Mesendoderm (in vitro differentiated cells): ENCODE measurements at regions not wholly inside any gene's neighbourhood (a gene's known extent, or its start where the extent isn't known, plus 50 kb on each side); places are given as distances from the start of the nearest gene placed in this dataset.

ENCODE experiments used
- DNase-seq: peaks from one replicate; pipeline ENCODE4 v3.0.0; 2013
- H2AK5ac ChIP-seq: 2 replicates; pipeline ENCODE4 v1.6.1; 2013; ENCODE audit warnings: low read length, inconsistent platforms
- H2BK120ac ChIP-seq: 2 replicates; pipeline ENCODE4 v1.6.1; 2013; ENCODE audit warnings: low read depth, mild to moderate bottlenecking, low read length, moderate library complexity, mixed read lengths
- H2BK15ac ChIP-seq: replicated peaks from 2 replicates; pipeline ENCODE4 v1.6.1; 2013; ENCODE audit warnings: low read depth, mild to moderate bottlenecking, moderate library complexity
- H2BK5ac ChIP-seq: 2 replicates; pipeline ENCODE4 v1.6.1; 2013; ENCODE audit warnings: low read length, inconsistent platforms
- H3K18ac ChIP-seq: 2 replicates; pipeline ENCODE4 v1.6.1; 2013; ENCODE audit warnings: mild to moderate bottlenecking, low read length, mixed read lengths
- H3K23ac ChIP-seq: one replicate; pipeline ENCODE4 v1.6.1; 2013; ENCODE audit warnings: low read length
- H3K27ac ChIP-seq: 2 replicates; pipeline ENCODE4 v1.5.1; 2013; ENCODE audit warnings: low read depth, mild to moderate bottlenecking, inconsistent platforms, low read length, moderate library complexity
- H3K27me3 ChIP-seq: 2 replicates; pipeline ENCODE4 v1.6.1; 2013; ENCODE audit warnings: low read length, control low read depth, mild to moderate bottlenecking, inconsistent platforms; ENCODE audit not compliant: insufficient read depth, poor library complexity
- H3K36me3 ChIP-seq: 2 replicates; pipeline ENCODE4 v1.6.1; 2013; ENCODE audit warnings: low read length, inconsistent platforms; ENCODE audit not compliant: control insufficient read depth, insufficient read depth
- H3K4ac ChIP-seq: one replicate; pipeline ENCODE4 v1.6.1; 2013; ENCODE audit warnings: low read depth, mild to moderate bottlenecking, low read length, moderate library complexity
- H3K4me1 ChIP-seq: 2 replicates; pipeline ENCODE4 v1.6.1; 2013; ENCODE audit warnings: low read depth, low read length, inconsistent platforms; ENCODE audit not compliant: control insufficient read depth
- H3K4me2 ChIP-seq: 2 replicates; pipeline ENCODE4 v1.6.1; 2013; ENCODE audit warnings: low read length
- H3K4me3 ChIP-seq: 2 replicates; pipeline ENCODE4 v1.5.1; 2013; ENCODE audit warnings: mild to moderate bottlenecking, low read length
- H3K56ac ChIP-seq: one replicate; pipeline ENCODE4 v1.6.1; 2013; ENCODE audit warnings: low read length
- H3K79me1 ChIP-seq: 2 replicates; pipeline ENCODE4 v1.6.1; 2013; ENCODE audit warnings: low read length, inconsistent platforms
- H3K79me2 ChIP-seq: 2 replicates; pipeline ENCODE4 v1.6.1; 2013; ENCODE audit warnings: mild to moderate bottlenecking, low read length; ENCODE audit not compliant: control insufficient read depth, insufficient read depth
- H3K9ac ChIP-seq: 2 replicates; pipeline ENCODE4 v1.6.1; 2013; ENCODE audit warnings: low read length, inconsistent platforms
- H4K5ac ChIP-seq: one replicate; pipeline ENCODE4 v1.6.1; 2013; ENCODE audit warnings: low read length
- H4K8ac ChIP-seq: one replicate; pipeline ENCODE4 v1.6.1; 2013; ENCODE audit warnings: low read depth, mild to moderate bottlenecking, control low read depth, low read length, moderate library complexity
- WGBS: extraction: QIAGEN DNeasy Blood & Tissue Kit; methylation state at CpG from one replicate; pipeline ENCODE4 v1.1.7; 2013; ENCODE audit warnings: low lambda C conversion rate, missing lambda C conversion rate; ENCODE audit not compliant: insufficient coverage; ENCODE audit errors: extremely low coverage; 5-methylcytosine and 5-hydroxymethylcytosine counted together

DNA sequence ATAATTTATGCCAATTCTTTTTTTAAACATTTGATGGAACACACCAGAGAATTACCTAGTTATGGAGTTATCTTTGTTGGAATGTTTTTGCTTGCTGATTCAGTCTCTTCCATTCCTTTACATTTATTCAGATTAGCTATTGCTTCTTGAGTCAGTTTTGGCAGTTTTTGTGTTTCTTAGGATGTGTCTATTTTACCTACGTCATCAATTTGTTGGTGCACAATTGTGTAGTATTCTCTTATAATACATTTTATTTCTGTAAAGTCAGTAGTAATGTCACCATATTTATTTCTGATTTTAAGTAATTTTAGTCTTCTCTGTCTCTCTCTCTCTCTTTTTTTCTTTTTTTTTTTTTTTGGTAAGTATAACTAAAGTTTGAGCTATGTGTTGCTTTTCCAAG is 929.5 kb upstream of the RAG2 start:
- Histone ChIP-seq H3K4ac (no peak overlapping the region), H2AK5ac (no peak overlapping the region), H3K4me2 (no peak overlapping the region), H3K79me2 (no peaks in the 10 kb centered on the region), H2BK15ac (no peak overlapping the region), H3K4me3 (no peak overlapping the region), H3K9ac (no peak overlapping the region), H3K36me3 (no peaks in the 10 kb centered on the region), H3K56ac (no peak overlapping the region), H4K5ac (no peak overlapping the region), H2BK120ac (no peak overlapping the region), H3K27ac (no peak overlapping the region), H3K23ac (no peak overlapping the region), H3K4me1 (no peaks in the 10 kb centered on the region), H4K8ac (no peak overlapping the region), H2BK5ac (no peak overlapping the region), H3K27me3 (no peaks in the 10 kb centered on the region), H3K79me1 (no peaks in the 10 kb centered on the region), H3K18ac (no peak overlapping the region)
- no peak for DNase-seq
- no CpG with 5 or more reads among the region's 1 CpG for WGBS

DNA sequence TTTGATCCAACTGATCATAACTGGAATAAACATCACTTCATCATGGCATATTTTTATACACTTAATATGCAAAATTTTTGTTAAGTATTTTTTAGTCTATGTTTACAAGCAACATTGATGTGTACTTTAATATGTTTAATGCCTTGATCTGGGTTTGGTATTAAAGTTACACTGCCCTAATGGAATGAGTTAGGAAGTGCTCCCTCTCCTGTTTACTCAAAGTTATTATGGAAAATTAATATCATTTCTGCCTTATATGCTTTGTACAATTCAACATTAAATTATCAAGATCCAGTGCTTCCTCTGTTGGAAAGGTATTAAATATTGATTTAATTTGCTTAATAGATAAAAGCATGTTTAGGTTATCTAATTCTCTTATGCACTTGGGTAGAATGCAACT is 927.3 kb upstream of the RAG2 start:
- H3K4ac ChIP-seq: no peak overlapping the region
- no peaks in the 10 kb centered on the region for H3K79me2 ChIP-seq
- H3K23ac ChIP-seq: no peak overlapping the region
- no peaks in the 10 kb centered on the region for H3K4me1 ChIP-seq
- H4K8ac ChIP-seq: no peak overlapping the region
- DNase-seq: no peak
- no peak overlapping the region for H2AK5ac ChIP-seq
- no peak overlapping the region for H3K18ac ChIP-seq
- no peak overlapping the region for H3K56ac ChIP-seq
- no peak overlapping the region for H3K4me3 ChIP-seq
- H2BK15ac ChIP-seq: no peak overlapping the region
- no peaks in the 10 kb centered on the region for H3K36me3 ChIP-seq
- H4K5ac ChIP-seq: no peak overlapping the region
- no peak overlapping the region for H2BK5ac ChIP-seq
- H3K79me1 ChIP-seq: no peaks in the 10 kb centered on the region
- H3K9ac ChIP-seq: no peak overlapping the region
- H3K27me3 ChIP-seq: no peaks in the 10 kb centered on the region
- no peak overlapping the region for H3K4me2 ChIP-seq
- no peak overlapping the region for H2BK120ac ChIP-seq
- H3K27ac ChIP-seq: no peak overlapping the region

DNA sequence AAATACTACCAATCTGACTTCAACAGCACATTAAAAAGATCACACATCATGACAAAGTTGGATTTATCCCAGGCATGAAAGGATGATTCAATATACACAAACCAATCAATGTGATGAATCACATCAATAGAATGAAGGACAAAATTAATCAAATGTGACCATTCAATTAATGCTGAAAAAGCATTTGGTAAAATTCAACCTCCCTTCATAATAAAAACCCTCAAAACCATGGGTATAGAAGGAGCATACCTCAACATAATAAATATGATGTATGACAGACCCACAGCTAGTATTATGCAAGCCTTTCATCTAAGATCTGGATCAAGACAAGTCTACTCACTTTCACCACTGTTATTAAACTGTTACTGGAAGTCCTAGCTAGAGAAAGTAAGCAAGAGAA is 921.7 kb upstream of the RAG2 start:
- H3K36me3 ChIP-seq: no peaks in the 10 kb centered on the region
- no peak overlapping the region for H3K56ac ChIP-seq
- H3K27ac ChIP-seq: no peak overlapping the region
- H2BK5ac ChIP-seq: no peak overlapping the region
- DNase-seq: no peak
- H3K18ac ChIP-seq: no peak overlapping the region
- H3K4me2 ChIP-seq: no peak overlapping the region
- H3K4ac ChIP-seq: no peak overlapping the region
- no peak overlapping the region for H3K9ac ChIP-seq
- no peak overlapping the region for H3K23ac ChIP-seq
- no peak overlapping the region for H2BK120ac ChIP-seq
- no peak overlapping the region for H3K4me3 ChIP-seq
- no peaks in the 10 kb centered on the region for H3K4me1 ChIP-seq
- no peak overlapping the region for H4K5ac ChIP-seq
- no peaks in the 10 kb centered on the region for H3K79me2 ChIP-seq
- H2BK15ac ChIP-seq: no peak overlapping the region
- H2AK5ac ChIP-seq: no peak overlapping the region
- no peaks in the 10 kb centered on the region for H3K79me1 ChIP-seq
- no peaks in the 10 kb centered on the region for H3K27me3 ChIP-seq
- H4K8ac ChIP-seq: no peak overlapping the region

DNA sequence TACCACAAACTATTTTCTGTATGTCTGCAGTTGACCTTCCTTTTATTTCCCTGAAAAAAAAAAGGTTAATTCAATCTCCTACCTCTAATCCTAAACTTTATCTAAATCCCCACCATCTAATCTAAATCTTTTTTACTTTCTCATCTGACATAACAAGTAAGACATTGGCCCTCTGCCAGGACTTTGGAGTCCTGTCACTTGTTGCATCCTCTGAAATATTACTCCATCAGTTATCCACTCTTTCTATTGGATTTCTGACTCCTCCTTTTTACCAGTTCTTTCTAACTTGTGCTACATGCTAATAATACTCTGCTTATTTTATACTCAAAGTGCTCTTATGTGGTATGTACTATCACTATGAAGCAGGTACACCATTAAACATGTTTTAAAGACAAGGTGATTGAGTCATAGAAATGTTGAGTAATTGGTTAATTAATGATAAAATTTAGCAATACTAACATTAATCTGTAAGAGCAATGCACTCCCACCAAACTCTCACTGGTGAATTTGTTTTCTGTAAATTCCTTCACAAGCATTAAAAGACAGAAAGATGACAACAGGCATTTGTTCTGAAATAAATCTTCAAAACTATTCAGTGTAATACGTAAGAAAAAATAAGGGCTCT is 914.2 kb upstream of the RAG2 start:
- Histone ChIP-seq H3K4me3 (no peak overlapping the region), H2BK15ac (no peak overlapping the region), H3K18ac (no peak overlapping the region), H2BK5ac (no peak overlapping the region), H4K8ac (no peak overlapping the region), H3K79me2 (no peaks in the 10 kb centered on the region), H3K4me1 (no peaks in the 10 kb centered on the region), H3K27me3 (no peaks in the 10 kb centered on the region), H3K56ac (no peak overlapping the region), H3K9ac (no peak overlapping the region), H4K5ac (no peak overlapping the region), H3K4me2 (no peak overlapping the region), H2BK120ac (no peak overlapping the region), H2AK5ac (no peak overlapping the region), H3K23ac (no peak overlapping the region), H3K79me1 (no peaks in the 10 kb centered on the region), H3K36me3 (no peaks in the 10 kb centered on the region), H3K4ac (no peak overlapping the region), H3K27ac (no peak overlapping the region)
- DNase-seq: no peak
- WGBS: no CpG with 5 or more reads among the region's 1 CpG

DNA sequence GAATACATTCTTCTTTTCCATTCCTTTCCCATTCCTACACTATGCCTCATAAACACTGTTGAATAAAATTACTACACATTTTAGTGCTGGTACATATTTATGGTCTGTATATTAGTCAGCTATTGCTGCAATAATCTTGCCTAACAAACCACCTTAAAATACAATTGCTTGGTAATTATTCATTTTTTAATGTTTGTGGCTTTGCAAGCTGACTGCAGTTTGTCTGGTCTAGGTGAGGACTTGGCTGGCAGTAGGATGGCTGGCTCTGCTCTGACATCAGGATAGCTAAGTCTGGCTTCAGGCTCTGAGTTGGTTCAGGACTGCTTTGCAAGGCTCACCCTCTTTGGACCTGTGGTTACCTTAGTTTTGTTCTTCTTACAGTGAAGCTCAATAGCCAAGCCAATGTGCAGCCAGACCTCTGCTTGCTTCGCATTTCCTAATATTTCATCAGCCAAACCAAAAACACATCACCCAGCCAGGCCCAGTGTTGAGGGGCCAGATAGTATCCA is 913.4 kb upstream of the RAG2 start:
- H3K27ac ChIP-seq: no peak overlapping the region
- H2BK15ac ChIP-seq: no peak overlapping the region
- no peak overlapping the region for H2AK5ac ChIP-seq
- no peaks in the 10 kb centered on the region for H3K79me1 ChIP-seq
- DNase-seq: no peak
- no peak overlapping the region for H3K4me2 ChIP-seq
- no peaks in the 10 kb centered on the region for H3K4me1 ChIP-seq
- H2BK120ac ChIP-seq: no peak overlapping the region
- H3K27me3 ChIP-seq: no peaks in the 10 kb centered on the region
- H3K23ac ChIP-seq: no peak overlapping the region
- no peak overlapping the region for H2BK5ac ChIP-seq
- H4K8ac ChIP-seq: no peak overlapping the region
- H3K56ac ChIP-seq: no peak overlapping the region
- H3K9ac ChIP-seq: no peak overlapping the region
- no peak overlapping the region for H3K4ac ChIP-seq
- no peak overlapping the region for H4K5ac ChIP-seq
- no CpG with 5 or more reads among the region's 1 CpG for WGBS
- H3K79me2 ChIP-seq: no peaks in the 10 kb centered on the region
- H3K18ac ChIP-seq: no peak overlapping the region
- no peaks in the 10 kb centered on the region for H3K36me3 ChIP-seq
- no peak overlapping the region for H3K4me3 ChIP-seq

DNA sequence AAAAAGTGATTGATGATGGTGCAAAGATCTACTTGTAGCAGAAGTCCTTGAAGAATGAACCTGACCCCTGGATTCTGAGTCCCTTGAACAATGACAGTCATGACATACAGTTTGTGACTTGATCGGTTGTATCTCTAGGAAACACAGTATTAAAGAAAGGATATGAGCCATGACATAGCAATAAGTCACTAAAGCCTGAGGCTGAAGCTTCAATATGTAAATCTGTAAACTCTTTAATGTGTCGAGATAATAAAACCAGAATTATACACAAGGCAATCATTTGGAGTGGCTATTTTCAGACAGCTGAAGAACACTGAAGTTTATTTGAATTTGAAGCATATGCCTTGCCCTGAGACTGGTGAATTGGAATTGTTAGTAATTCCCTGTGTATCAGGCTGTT is 911.5 kb upstream of the RAG2 start:
- no peak overlapping the region for H3K4me2 ChIP-seq
- H3K56ac ChIP-seq: no peak overlapping the region
- no peak overlapping the region for H2BK15ac ChIP-seq
- H3K79me1 ChIP-seq: no peaks in the 10 kb centered on the region
- DNase-seq: no peak
- H3K27ac ChIP-seq: no peak overlapping the region
- H2BK5ac ChIP-seq: no peak overlapping the region
- no peak overlapping the region for H3K18ac ChIP-seq
- H3K79me2 ChIP-seq: no peaks in the 10 kb centered on the region
- no peak overlapping the region for H4K5ac ChIP-seq
- H3K4me1 ChIP-seq: peaks cover 4% of the 10 kb centered on the region
- no CpG with 5 or more reads among the region's 2 CpGs for WGBS
- no peaks in the 10 kb centered on the region for H3K27me3 ChIP-seq
- H2BK120ac ChIP-seq: no peak overlapping the region
- H2AK5ac ChIP-seq: no peak overlapping the region
- H3K4me3 ChIP-seq: no peak overlapping the region
- H4K8ac ChIP-seq: no peak overlapping the region
- no peak overlapping the region for H3K9ac ChIP-seq
- H3K4ac ChIP-seq: no peak overlapping the region
- no peak overlapping the region for H3K23ac ChIP-seq
- H3K36me3 ChIP-seq: no peaks in the 10 kb centered on the region
